AG09309 (cell line): ENCODE measurements at regions not wholly inside any gene's neighbourhood (a gene's known extent, or its start where the extent isn't known, plus 50 kb on each side); places are given as distances from the start of the nearest gene placed in this dataset.

Source experiments
- DNase-seq: peaks from one replicate; pipeline ENCODE4 v3.0.0-alpha.2; 2010; ENCODE audit warnings: low read depth
- H3K4me3 ChIP-seq: 2 replicates; pipeline ENCODE4 v1.5.1; 2011; ENCODE audit warnings: mild to moderate bottlenecking, low read depth, low read length, moderate library complexity; ENCODE audit not compliant: control insufficient read depth
- TF ChIP-seq, protein P1 (sequence below): IDR thresholded peaks from 2 replicates; pipeline ENCODE4 v1.5.1; 2011; ENCODE audit warnings: mild to moderate bottlenecking, low read depth, low read length, inconsistent platforms; ENCODE audit not compliant: insufficient read depth, control insufficient read depth; ENCODE audit errors: missing control alignments

DNA sequence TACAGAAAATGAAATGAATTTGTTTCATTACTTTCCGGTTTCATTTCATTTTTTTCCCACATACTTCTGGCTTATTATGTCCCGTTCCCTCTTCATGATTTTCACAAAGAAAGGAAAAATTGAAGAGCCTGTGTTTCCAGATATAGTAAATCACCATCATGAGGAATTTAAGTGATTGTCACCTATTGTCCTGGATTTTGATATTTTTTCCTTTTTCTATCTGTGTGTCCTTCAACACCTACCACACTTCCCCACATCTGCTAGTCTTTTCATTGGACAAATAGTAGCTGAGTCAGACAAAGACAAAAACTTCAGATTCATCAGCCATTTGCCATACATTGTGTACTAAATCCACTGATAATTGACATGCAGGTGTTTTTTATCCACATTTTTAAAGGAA lies 258.2 kb upstream of the HSF2 start:
- no peak overlapping the region for H3K4me3 ChIP-seq
- DNase-seq, result no peak
- TF ChIP-seq, protein P1, sequence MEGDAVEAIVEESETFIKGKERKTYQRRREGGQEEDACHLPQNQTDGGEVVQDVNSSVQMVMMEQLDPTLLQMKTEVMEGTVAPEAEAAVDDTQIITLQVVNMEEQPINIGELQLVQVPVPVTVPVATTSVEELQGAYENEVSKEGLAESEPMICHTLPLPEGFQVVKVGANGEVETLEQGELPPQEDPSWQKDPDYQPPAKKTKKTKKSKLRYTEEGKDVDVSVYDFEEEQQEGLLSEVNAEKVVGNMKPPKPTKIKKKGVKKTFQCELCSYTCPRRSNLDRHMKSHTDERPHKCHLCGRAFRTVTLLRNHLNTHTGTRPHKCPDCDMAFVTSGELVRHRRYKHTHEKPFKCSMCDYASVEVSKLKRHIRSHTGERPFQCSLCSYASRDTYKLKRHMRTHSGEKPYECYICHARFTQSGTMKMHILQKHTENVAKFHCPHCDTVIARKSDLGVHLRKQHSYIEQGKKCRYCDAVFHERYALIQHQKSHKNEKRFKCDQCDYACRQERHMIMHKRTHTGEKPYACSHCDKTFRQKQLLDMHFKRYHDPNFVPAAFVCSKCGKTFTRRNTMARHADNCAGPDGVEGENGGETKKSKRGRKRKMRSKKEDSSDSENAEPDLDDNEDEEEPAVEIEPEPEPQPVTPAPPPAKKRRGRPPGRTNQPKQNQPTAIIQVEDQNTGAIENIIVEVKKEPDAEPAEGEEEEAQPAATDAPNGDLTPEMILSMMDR, result no peak

DNA sequence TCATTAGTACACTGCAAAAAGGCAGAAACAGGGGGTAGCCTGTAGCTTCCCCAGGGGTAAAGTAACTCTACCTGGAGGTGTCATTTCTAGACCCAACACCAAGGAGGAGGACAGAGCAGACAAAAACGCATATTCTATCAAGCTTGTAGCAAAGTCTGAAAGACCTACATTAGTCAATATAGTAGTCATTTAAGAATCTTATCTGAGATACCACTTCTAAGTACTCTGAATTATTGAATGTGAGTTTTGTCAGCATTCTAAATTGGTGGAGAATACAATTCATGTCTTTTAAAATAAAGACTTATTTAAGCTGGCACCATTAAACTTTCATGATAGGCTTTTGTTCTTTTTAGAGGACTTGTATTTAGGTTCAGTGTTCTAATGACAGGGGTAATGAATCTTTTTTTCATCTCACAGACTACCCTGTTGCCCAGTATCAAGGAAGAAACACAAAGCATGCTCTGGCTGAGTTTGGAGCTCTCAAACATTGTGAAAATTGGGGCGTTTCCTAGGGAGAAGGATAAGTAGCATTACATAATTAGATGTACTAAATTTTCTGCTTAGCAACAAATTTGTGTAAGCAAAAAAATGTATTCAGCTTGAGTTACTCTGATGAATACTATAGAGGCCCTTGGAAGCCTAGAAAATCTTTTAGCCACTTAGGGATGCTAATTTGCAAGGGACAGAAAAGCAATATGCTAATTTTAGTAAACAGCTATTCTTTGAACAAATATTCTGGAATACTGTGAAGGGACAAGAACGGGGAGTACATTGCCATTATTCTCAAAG lies 255.4 kb upstream of the HSF2 start:
- H3K4me3 ChIP-seq, result no peak overlapping the region
- TF ChIP-seq, protein P1, result no peak
- DNase-seq, result no peak

DNA sequence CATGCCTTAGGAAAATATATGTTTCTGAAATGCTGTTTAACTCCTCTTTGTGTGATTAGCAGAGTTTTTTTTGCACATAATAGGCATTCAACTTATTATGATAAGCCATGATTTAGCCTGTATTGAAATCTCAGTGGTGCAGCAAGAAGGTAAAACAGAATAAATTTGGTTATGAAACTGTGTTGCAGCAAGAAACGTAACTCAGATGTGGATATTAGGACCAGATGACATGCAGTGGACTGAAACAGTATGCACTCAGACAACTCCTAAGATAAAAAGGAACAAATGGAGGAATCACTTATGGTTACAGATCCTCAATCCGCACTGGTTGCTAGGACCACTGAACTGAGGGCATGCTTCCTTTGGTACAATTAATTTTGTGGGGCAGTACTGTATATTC lies 254.2 kb upstream of the HSF2 start:
- DNase-seq, result no peak
- TF ChIP-seq, protein P1, result no peak
- H3K4me3 ChIP-seq, result no peak overlapping the region

DNA sequence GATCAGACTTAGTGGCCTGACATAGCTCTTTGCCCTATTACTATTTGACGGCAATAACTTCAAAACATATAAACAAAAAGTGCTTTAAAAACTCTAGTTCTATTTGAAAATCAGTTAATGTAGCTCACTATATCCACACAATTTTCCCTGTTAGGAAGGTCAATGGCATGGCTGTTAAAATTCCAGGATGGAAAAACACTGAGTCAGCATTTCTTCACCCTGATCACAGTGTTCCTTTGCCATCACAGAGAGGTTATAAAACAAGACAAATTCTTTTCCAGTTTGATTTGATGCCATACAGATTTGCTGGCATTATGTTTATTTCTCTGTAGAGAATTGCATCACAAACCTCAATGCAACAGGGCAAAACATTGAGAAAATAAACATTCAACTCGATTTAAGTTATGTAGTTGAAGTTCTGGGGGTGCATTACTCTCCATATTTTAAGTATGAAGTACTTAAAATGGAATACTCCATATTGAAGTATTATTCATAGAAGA lies 253.7 kb upstream of the HSF2 start:
- TF ChIP-seq, protein P1, result no peak
- H3K4me3 ChIP-seq, result no peak overlapping the region
- DNase-seq, result no peak

DNA sequence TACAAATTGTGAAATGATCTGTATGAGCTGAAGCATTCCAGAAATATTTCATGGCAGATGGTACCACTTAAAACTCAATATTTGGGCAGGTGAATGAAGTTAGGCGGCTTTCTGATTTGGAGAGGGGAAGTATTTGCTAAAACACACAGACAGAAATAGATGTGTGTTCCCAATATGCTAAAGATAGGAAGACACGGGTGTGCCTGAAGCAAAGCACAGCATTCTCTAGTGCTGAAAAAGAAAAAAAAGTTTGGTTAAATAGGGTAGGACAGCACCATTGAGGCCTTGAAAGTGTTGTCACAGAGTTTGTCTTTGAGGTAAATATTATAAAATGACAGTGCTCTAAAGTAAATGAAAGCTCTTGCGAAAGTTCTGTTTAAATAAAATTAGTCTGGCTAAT lies 252.2 kb upstream of the HSF2 start:
- DNase-seq, result no peak
- TF ChIP-seq, protein P1, result no peak
- no peak overlapping the region for H3K4me3 ChIP-seq

DNA sequence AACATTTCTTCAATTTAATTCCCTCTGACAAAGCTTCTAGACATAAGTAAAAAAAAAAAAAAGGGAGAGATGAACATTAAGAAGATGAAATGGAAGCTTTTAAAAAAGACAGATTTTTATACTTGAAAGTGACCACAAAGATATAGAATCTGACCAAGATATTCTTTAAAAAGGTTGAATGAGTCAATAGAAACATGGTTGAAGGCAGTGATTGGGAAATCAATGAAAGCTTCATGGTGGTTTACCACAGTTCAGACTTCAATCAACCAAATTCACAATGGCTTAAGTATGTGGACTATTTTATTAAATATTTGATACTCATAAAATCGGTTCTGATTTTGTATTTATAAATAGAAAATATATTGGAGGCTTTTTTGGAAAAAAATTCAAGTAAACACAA lies 248.4 kb upstream of the HSF2 start:
- TF ChIP-seq, protein P1, result no peak
- no peak overlapping the region for H3K4me3 ChIP-seq
- DNase-seq, result no peak
